ENCODE measurements at regions not wholly inside any gene's neighbourhood (a gene's known extent, or its start where the extent isn't known, plus 50 kb on each side); places are given as distances from the start of the nearest gene placed in this dataset.

DNA sequence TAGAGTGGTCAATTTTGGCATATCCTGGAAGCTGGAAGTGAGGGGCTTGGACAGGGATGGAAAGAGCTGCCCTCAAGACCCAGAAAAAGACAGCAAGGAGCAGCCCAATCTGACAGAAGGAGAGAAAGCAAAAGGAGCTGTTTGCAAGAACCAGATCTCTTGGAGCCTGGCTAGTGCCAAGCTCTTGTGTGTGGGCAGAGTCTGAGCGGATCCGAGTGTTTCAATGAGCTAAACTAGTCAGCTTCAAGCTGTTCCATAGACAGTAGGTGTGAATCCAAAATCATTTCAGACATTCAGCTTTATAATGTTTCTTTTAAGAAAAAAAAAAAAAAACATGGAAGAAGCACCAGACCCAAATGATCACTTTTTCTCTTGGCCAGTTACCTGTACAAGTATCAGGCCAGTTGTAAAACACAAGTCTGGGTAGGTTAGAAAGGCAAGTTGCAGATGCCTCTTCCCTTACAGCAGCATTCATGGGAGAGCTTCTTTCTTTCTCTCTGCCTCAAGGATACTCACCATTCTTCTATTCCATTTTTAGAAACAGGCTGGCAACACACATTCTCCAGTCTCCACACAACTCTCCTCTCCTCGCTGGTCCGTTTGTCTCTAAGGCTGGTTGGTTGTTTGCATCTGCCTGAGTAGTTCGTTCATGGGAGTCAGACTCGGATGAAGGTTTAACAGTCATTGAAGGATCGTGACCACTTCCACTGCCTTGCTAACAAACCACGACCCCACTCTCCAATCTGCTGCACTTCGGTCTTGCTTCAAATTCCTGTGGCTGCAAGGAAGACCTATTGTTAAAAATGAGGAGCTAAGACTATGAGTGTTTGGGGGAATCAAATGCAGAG is 105.2 kb upstream of the GATB start:
- TF ChIP-seq EP300 (IDR thresholded peaks at IDR 0.05; ENCODE audit: borderline replicate concordance) = no peak
- no peak for TF ChIP-seq ZBTB7A (IDR thresholded peaks at IDR 0.05; ENCODE audit: low read depth)
- TF ChIP-seq EGR1 (IDR thresholded peaks at IDR 0.05) = no peak
- no peak for TF ChIP-seq TCF12 (IDR thresholded peaks at IDR 0.05; ENCODE audit: low read depth)
- TF ChIP-seq CEBPB (IDR thresholded peaks at IDR 0.05) = no peak
